NK-92 (cell line): ENCODE measurements at regions not wholly inside any gene's neighbourhood (a gene's known extent, or its start where the extent isn't known, plus 50 kb on each side); places are given as distances from the start of the nearest gene placed in this dataset.
"Not testable (repeated sequence)": the region's sequence is repeated elsewhere in the genome, so short reads cannot be mapped to it uniquely, and the experiment has no call there.

ENCODE experiments used
- DNase-seq: peaks from one replicate; lab custom pipeline; 2025; ENCODE audit not compliant: unreplicated experiment; lab: John Stamatoyannopoulos, UW

DNA sequence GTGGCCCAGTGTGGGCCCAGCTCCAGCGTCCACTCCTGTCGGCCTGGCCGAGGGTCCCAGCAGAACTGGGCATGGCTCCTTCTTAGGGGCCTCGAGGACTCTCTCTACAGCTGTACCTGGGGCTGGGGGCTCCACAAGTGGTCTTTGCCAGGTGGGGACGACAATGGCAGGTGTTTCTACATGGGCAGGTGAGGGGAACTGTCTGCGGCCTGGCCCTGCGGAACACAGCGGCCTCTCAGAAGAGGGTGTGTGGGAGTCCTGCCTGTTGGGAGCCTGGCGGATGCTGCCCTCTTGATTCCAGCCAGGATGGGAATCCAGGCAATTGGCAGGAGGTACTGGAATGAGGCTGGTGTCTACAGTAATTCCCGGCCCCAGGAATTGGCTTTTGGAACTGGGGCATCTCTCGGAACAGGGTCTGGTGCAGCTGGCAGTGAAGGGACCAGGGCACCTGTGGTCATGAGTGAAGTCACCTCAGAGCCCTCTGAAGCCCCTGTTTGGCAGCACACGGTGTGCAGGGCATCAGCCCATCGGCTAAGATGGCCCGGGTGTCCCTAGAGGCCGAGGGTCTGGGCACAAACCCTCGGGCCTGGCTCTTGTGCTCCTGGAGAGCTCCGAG, 357.9 kb downstream of the TMEM121 start:
- DNase-seq, result not testable (repeated sequence)

DNA sequence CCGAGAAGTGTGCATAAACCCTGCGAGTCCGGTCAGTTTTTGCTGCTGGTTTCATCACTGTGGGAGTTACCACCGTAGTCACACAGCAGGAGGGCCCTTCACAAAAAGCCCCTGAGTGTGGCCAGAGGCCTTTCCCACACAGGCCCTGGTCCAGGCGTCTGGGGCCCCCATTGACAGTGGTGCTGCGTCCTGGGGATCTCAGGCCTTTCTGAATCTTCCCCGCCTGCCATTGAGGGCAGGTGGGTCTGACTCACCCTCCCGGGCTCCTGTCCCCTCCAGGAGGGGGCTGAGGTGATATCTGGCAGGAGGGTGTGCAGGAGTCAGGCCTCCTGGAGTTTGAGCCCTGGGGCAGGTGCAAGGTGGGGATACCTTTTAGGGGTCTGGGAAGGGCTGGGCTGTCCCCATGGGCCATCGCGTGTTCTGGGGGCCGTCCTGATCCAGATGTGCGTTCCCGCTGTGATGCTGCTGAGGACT, 358.5 kb downstream of the TMEM121 start:
- DNase-seq, result no peak

DNA sequence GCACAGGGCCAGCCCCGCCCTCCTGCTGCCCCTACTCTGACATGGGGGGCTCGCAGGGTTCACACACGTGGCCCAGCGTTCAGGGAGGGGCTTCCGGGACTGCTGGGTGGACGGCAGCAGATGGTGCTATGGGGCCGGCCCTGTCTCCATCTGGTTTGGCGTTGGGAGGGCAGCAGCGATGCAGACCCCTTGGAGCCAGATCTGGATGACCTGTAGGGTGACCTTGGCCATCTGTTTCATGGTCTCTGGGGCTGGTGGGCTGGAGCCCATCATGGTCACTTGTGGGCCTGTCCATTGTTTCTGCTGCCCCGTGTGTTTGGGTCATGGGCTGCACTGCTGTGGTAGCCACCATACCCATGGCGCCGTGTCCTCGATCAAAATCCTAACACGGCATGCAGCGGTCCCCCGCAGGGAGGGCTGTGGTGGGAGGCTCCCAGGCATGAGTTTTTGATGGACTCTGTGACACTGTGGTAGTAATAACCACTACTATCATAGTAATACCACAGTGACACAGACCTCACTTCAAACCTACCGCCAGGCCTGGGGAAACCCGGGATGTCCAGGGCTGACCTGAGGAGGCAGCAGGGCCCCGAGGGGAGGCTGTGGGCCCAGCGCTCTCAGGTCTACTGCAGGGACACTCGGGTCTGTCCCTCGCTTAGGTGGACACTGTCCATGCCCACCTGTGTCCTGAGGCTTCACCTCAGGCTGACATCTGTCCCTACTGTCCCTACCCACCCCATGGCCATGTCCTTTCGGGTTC, 359.4 kb downstream of the TMEM121 start:
- no peak for DNase-seq

DNA sequence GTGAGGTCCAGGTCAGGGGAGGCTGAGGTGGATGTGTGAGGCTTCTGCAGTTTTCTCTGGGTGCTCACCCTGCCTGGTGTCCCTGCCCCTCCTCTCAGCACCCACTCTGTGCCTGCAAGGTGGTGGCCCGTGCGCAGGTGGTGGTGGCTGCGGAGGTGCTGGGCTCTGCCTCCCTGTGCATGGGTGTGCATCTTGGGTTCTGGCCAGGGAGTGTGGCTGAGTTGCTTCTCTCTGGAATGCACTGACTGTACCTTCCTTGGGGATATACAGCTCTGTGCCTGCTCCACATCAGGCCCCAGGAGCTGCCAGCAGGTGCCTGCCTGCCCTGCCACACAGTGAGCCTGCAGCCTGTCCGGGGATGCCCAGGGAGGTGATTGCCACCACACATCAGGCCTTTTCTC, 360.4 kb downstream of the TMEM121 start:
- DNase-seq, result not testable (repeated sequence)

DNA sequence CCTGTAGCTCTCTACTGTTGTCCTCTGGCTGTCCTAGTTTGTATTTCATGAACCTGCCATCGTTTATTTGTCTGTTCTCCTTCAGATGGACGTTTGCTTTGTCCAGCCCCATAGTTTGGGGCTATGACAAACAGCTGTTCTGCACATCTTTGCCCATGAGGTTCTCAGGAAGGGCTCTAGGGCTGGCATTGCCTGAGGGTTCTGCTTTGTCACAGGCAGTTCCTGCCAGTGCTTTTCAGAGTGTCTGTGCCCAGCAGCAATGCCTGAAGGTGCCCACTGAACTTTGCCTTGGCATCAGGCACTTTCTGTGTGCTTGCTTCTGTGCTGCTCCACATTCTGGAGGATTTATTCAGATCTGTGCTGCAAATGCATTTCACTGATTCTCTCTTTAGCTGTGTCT, 361.3 kb downstream of the TMEM121 start:
- no peak for DNase-seq

DNA sequence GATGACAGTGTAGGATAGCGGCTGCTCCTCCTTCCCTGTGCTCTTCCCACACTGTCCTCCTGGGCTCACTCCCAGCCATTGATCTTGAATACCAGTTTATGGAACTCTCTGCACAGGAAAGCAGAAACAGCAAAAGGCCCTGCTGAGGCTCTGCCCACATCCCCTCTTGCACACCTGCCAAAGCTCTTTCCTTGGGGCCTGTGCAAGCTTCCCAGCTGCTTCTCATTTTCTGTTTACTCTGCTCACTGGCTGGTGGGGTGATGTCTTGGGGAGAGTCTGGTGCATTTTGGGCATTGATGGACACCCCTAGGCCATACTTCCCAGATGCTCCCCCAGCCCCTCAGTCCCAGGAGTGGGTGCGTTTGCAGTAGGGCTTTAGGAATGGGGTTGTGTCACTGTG, 361.8 kb downstream of the TMEM121 start:
- no peak for DNase-seq

DNA sequence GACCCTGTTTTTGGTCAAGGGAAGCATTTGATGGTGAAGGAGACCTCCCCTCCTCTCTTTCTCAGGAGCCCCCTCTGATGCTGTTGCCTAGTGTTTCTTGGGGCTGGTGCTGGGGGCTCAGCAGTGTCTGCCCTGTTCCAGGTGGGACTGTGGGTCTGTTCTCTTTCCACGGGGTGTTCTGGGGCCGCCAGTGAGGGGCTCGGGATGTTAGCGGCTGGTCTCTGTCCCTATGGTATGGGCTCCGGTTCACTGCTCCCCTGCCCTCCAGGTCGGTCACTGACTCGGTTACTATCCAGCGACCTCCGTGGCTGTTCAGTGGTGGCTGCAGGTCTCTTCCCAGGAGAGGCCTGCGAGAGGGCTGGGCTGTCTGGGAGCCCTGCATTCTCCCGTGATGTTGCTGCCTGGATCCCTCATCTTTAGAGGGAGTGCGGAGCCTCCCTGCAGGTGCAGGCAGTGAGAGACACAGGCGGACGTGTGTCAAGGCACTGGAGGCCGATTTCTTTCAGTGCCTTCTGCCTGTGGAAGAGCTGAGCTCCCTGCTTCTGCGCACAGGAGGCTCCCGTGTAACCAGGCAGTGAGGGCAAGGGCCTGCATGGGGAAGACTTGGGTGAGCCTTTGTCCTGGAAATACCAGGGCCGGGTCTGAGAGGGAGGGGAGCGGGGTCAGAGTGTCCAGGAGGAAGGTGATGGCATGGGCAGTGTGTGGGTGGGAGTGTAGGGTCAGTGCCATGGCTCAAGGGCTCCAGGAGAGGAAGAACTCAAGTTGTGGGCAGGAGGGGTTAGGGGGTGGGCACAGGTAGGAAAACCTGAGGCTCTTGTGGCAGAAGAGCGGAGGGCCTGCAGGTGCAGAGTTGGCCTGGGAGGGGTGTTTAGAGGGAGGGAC, 362.6 kb downstream of the TMEM121 start:
- DNase-seq, result no peak

DNA sequence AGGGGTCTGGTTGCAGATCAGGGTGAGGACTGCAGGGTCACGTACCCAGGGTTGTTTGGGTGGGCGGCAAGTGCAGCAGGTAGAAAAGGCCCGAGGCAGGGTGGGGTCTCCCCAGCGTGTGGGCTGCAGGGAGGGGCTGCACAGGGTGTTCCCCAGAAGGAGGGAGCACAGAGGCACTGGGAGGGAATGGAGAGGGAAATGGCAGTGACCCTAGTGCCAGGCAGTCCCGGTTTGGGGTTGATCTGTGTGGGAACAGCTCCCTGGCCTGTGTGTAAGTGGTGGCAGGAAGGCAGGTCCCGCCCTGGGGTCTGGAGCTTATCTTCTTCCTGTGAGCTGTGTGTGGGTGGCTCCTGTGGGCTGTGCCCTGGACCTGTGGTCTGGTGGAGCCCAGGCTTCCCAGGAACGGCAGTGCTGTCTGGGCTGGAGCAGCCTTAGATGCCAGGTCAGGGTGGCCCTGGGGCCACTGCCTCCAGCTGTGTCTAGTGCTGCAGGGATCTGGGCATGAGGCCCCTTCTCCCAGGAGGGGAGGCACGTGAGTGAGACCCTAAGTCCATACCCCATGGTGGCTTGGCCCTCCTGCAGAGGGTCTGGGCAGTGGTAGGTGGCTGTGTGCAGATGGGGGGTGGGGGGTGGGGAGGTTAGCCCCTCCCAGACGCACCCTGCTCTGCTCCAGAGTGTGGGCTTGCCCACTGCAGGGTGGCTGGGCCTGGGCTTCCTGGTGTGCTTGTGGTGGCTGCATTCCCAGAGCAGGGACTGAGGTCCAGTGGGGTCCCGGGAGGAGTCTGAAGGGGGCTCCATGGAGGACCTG, 363.5 kb downstream of the TMEM121 start:
- no peak for DNase-seq

DNA sequence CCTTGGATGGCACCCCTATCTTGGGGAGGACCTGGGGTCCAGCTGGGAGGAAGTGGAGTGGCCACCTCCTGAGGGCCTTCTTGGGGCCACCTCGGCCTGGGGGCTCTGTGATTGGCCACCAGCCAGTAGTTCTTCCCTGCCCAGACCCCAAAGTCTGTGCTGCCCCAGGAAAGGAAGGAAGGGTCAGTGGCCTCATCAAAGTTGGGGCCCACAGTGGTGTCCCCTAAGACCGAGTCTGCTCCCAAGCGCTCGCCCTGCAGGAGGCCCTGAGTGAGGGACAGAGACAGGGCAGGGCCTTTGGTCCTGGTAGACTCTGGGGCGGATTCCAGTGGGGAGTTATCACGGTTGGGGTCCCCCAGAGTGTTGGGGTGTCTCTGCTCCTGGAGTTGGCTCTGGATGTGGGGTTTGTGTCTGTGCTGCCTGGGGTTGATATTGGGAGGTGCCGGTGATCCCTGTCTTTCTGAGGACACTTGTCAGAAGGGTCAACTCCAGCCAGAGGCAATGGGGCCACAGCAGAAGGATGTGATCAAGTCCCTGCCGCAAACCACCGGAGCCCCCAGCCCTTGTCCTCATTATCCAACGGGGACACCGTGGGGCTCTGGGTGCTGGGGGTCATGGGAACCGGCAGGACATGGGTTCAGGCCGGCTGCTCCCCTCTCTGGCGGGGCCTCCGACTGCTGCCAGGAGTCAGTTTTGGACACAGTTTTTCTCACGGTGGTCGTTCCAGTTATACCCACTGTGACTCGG, 364.3 kb downstream of the TMEM121 start:
- DNase-seq, result no peak

DNA sequence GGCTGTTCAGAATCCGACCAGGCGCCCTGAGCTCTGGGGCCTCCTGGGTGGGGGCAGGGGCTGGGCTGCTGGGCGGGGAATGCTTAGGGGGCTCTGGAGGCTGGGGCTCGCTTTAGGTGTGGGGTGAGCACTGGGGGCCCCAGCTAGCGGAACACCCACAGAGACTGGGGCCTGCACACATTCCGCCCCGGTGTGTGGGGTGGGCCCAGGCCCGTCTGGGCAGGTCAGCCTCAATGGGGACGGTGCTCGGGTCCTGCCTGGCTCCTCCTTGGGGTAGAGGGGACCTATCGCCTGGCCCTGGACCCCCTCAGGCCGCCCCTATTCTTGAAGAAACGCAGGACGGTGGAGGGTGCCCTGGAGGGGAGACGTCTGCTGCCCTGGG, 364.8 kb downstream of the TMEM121 start:
- DNase-seq, result no peak

DNA sequence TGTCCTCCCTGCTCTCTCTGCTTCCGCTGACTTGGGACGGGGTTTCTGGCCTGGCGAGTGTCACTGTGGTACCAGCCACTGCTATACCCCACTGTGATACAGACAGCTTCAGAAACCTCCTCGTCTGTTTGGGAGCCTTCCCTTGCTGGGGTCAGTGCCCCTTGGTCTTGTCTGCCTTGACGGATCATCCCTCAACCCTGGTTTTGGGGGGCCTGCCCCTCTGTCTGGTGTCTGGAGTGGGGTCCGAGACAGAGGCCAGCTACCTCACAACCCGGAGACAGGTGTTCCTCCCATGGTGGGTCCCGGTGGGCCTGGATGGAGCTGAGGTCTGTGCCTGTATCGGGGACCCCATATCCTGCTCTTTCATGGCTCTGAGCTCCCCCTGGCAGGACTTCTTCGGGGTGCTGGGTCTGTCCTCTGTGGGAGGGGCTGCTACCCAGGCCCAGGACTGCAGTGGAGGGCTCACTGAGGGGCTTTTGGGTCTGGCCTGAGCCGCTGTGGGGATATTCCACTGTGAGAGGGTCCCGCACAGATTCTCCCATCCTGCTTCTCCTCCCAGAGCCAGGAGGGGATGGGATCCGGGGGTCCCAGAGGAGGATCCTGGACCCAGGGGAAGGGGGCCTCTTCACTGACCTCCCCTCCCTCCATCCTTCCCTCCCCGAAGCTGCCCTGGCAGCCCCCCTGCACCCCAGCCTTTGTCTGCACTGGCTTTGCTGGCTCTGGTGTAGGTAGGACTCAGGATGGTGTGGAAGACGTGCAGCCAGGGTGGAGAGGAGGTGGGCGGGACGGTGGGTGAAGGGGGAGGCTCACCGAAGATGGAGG, 365.5 kb downstream of the TMEM121 start:
- no peak for DNase-seq

DNA sequence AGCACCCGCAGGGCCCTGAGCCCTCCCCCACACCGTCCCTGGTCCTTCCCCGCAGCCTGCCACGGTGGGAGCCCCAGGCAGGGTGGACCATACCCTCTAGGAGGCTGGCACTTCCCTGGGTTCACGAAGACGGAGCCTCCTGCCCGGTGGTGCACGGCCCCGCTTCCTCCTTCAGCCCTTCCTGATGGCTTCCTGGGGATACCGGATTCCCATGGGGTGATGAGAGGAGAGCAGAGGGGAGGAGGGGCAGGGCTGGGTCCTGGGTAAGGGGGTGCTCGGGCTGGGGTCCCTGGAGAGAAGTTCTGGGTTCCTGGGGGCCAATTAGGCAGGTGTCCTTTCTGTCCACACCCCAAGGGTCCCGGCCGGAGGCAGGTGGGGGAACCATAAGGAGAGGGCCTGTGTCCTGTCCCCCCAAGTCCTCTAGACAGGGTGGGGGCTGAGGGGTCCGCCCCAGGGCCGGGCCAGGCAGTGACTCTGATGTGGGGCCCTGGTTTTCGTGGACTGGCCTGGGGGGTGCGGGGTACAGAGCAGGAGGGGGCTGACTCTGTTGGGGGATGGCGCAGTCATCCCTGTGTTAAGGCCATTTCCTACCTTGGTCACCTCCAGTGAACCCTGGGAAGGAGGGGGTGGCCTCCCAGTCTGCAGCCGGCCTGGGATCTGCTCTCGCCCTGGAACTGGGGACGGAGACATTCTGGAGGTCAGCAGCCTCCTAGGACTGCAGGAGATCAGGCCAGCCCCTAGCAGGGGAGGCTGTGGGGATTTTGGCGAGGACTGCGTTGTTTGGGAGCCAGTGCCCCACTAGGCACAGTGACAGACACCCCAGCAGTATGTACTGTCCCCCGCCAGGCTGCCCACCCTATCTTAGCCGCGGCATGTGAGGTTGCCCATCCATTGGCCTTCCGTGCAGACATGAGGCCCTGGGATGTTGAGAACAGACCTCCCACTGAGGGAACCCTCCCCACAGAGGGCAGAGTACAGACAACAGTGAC, 366.4 kb downstream of the TMEM121 start:
- DNase-seq, result not testable (repeated sequence)

DNA sequence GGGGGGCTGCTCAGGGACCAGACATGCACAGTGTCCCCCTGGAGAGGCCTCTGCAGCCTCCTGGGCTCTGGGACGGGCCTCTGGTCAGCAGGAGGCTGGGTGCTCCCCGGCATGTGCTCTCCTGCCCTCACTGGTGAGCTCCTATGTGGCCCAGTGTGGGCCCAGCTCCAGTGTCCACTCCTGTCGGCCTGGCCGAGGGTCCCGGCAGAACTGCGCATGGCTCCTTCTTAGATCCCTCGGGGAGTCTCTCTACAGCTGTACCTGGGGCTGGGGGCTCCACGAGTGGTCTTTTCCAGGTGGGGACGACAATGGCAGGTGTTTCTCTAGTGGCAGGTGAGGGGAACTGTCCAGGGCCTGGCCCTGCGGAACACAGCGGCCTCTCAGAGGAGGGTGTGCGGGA, 367.3 kb downstream of the TMEM121 start:
- not testable (repeated sequence) for DNase-seq

DNA sequence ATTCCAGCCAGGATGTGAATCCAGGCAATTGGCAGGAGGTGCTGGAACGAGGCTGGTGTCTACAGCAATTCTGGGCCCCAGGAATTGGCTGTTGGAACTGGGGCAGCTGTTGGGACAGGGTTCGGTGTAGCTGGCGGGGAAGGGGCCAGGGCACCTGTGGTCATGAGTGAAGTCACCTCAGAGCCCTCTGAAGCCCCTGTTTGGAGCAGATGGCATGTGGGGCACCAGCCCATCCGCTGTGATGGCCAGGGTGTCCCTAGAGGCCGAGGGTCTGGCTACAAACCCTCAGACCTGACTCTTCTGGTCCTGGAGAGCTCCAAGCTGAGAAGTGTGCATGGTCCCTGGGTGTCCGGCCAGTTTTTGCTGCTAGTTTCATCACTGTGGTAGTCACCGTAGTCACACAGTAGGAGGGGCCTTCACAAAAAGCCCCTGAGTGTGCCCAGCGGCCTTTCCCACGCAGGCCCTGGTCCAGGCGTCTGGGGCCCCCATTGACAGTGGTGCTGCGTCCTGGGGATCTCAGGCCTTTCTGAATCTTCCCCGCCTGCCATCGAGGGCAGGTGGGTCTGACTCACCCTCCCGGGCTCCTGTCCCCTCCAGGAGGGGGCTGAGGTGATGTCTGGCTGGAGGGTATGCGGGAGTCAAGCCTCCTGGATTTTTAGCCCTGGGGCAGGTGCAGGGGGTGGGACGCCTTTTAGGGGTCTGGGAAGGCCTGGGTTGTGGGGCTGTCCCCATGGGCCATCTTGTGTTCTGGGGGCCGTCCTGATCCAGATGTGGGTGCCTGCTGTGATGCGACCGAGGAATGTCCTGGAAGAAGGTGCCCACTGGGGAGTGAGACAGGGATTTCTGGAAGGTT, 368.0 kb downstream of the TMEM121 start:
- DNase-seq, result no peak

DNA sequence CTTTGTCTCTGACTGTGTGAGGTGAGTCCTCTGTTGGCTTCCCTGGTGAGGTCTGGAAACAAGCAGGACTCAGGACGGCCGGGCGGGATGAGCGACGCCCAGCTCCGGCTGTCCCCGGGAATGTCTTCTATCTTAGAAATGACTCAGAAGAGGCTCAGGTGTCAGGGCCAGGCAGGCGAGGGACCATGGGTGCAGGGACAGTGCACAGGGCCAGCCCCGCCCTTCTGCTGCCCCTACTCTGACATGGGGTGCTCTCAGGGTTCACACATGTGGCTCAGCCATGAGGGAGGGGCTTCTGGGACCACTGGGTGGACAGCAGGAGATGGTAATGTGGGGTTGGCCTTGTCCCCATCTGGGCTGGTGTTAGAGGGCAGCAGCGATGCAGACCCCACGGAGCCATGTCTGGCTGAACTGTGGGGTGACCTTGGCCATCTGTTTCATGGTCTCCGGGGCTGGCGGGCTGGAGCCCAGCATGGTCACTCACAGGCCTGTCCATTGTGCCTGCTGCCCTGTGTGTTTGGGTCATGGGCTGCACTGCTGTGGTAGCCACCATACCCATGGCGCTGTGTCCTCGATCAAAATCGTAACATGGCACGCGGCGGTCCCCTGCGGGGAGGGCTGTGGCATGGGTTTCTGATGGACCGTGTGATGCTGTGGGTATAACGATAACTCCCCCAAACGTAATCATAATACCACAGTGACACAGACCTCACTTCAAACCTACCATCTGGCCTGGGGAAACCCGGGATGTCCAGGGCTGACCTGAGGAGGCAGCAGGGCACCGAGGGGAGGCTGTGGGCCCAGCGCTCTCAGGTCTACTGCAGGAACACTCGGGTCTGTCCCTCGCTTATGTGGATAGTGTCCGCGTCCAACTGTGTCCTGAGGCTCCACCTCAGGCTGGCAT, 368.8 kb downstream of the TMEM121 start:
- no peak for DNase-seq

DNA sequence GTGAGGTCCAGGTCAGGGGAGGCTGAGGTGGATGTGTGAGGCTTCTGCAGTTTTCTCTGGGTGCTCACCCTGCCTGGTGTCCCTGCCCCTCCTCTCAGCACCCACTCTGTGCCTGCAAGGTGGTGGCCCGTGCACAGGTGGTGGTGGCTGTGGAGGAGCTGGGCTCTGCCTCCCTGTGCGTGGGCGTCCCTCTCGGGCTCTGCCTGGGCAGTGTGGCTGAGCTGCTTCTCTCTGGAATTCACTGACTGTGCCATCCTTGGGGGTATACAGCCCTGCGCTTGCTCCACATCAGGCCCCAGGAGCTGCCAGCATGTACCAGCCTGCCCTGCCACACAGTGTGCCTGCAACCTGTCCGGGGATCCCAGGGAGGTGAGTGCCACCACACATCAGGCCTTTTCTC, 369.8 kb downstream of the TMEM121 start:
- not testable (repeated sequence) for DNase-seq
